Endothelial cell of umbilical vein (primary cell): ENCODE measurements at regions not wholly inside any gene's neighbourhood (a gene's known extent, or its start where the extent isn't known, plus 50 kb on each side); places are given as distances from the start of the nearest gene placed in this dataset.

Experiments
- BruUV-seq: library from RNA; stranded (reverse); fragments of 400-500 nt; replicated peaks from 2 replicates; lab custom pipeline; 2021; lab: Mats Ljungman, UMichigan
- CTCF ChIA-PET: fragments of 300-600, 350-600 bp; sonication (Branson Sonifier 250); formaldehyde crosslinking; loops from one replicate; lab custom pipeline; 2021; ENCODE audit warnings: antibody characterized with exemption, inconsistent platforms; lab: Charles Lee
- POLR2A ChIA-PET: fragments of 300-600, 350-600 bp; sonication (Branson Sonifier 250); formaldehyde crosslinking; loops from one replicate; lab custom pipeline; 2021; ENCODE audit warnings: antibody characterized with exemption, inconsistent platforms; lab: Charles Lee
- DNase-seq: peaks from one replicate; pipeline ENCODE4 v3.0.0-alpha.2; 2011; ENCODE audit warnings: low read depth, low spot score
- FAIRE-seq: peaks from 2 replicates; lab custom pipeline; 2011; peaks lifted over from hg19 to GRCh38; lab: Jason Lieb, UNC
- H2AFZ ChIP-seq: 2 replicates; pipeline ENCODE4 v1.6.0; 2012; ENCODE audit warnings: low read depth, low read length, control low read depth, inconsistent platforms
- H3K27ac ChIP-seq: 2 replicates; pipeline ENCODE4 v1.5.1; 2011; ENCODE audit warnings: low read depth, mild to moderate bottlenecking, control low read depth, low read length, moderate library complexity; ENCODE audit not compliant: insufficient read depth
- H3K27me3 ChIP-seq, 2 experiments: 2 replicates each; pipeline versions ENCODE4 v1.6.0 to v1.6.1; 2011; ENCODE audit warnings: low read length in 2 of 2, mixed read lengths in 1 of 2; ENCODE audit not compliant: control insufficient read depth in 2 of 2, insufficient read depth in 2 of 2
- H3K36me3 ChIP-seq, 2 experiments: 2 replicates in 1 of 2; 3 replicates in 1 of 2; pipeline ENCODE4 v1.5.1; 2011; ENCODE audit warnings: low read length in 2 of 2, mild to moderate bottlenecking in 1 of 2, moderate library complexity in 1 of 2; ENCODE audit not compliant: control insufficient read depth in 2 of 2, insufficient read depth in 2 of 2; ENCODE audit errors: extremely low read depth in 1 of 2
- H3K4me1 ChIP-seq: 3 replicates; pipeline ENCODE4 v1.5.1; 2011; ENCODE audit warnings: mild to moderate bottlenecking, low read length; ENCODE audit not compliant: control insufficient read depth, insufficient read depth; ENCODE audit errors: extremely low read depth
- H3K4me2 ChIP-seq: 2 replicates; pipeline ENCODE4 v1.6.1; 2011; ENCODE audit warnings: low read length, control low read depth, mixed read lengths; ENCODE audit not compliant: insufficient read depth
- H3K4me3 ChIP-seq, 3 experiments: fragments of 200-600 bp in 1 of 3; sonication (generic), shearing (Covaris generic) in 1 of 3; replicated peaks in 1 of 3; 2 replicates each; pipeline ENCODE4 v1.5.1; 2011 to 2016; ENCODE audit warnings: control low read depth in 3 of 3, low read length in 3 of 3, mild to moderate bottlenecking in 2 of 3, inconsistent platforms in 1 of 3, low read depth in 1 of 3, moderate library complexity in 1 of 3; ENCODE audit not compliant: insufficient read depth in 1 of 3
- H3K79me2 ChIP-seq: 2 replicates; pipeline ENCODE4 v1.6.0; 2012; ENCODE audit warnings: low read length, inconsistent platforms; ENCODE audit not compliant: control insufficient read depth, insufficient read depth
- H3K9ac ChIP-seq: replicated peaks from 2 replicates; pipeline ENCODE3; 2011; ENCODE audit warnings: low read length, control low read depth; ENCODE audit not compliant: insufficient read depth; ENCODE audit errors: extremely low read depth
- H3K9me1 ChIP-seq: replicated peaks from 3 replicates; pipeline ENCODE4 v1.6.0; 2011; ENCODE audit warnings: mild to moderate bottlenecking, low read length; ENCODE audit not compliant: control insufficient read depth, insufficient read depth; ENCODE audit errors: extremely low read depth
- H3K9me3 ChIP-seq: replicated peaks from 2 replicates; pipeline ENCODE4 v1.5.1; 2012; ENCODE audit warnings: low read length, inconsistent platforms; ENCODE audit not compliant: control insufficient read depth, insufficient read depth
- H4K20me1 ChIP-seq: replicated peaks from 2 replicates; pipeline ENCODE3; 2011; ENCODE audit warnings: mild to moderate bottlenecking, low read length; ENCODE audit not compliant: control insufficient read depth, insufficient read depth; ENCODE audit errors: extremely low read depth
- CTCF ChIP-seq, 2 donors: IDR thresholded peaks; 1 replicate in 1 of 2; 2 replicates in 1 of 2; pipeline ENCODE4 v1.5.1; 2011; ENCODE audit warnings: low read length in 2 of 2, mild to moderate bottlenecking in 2 of 2, moderate library complexity in 2 of 2, control low read depth in 1 of 2, inconsistent platforms in 1 of 2, low read depth in 1 of 2; ENCODE audit not compliant: insufficient read depth in 1 of 2; ENCODE audit errors: extremely low read depth in 1 of 2
- EZH2 ChIP-seq: IDR thresholded peaks from 2 replicates; pipeline ENCODE4 v1.6.1; 2012; ENCODE audit warnings: borderline replicate concordance, low read depth, mild to moderate bottlenecking, moderate library complexity, low read length, inconsistent platforms; ENCODE audit not compliant: severe bottlenecking
- FOS ChIP-seq: IDR thresholded peaks from 2 replicates; pipeline ENCODE4 v1.6.1; 2011; ENCODE audit warnings: mild to moderate bottlenecking, low read length, moderate library complexity, borderline replicate concordance; ENCODE audit not compliant: insufficient read depth
- GATA2 ChIP-seq: IDR thresholded peaks from 2 replicates; pipeline ENCODE4 v1.7.0; 2011; ENCODE audit warnings: low read depth, mild to moderate bottlenecking, moderate library complexity, mixed read lengths, low read length; ENCODE audit not compliant: insufficient read length, insufficient read depth
- JUN ChIP-seq: IDR thresholded peaks from 2 replicates; pipeline ENCODE4 v1.6.1; 2011; ENCODE audit warnings: borderline replicate concordance, low read depth; ENCODE audit not compliant: insufficient read length, insufficient read depth
- MAX ChIP-seq: IDR thresholded peaks from 2 replicates; pipeline ENCODE4 v1.6.1; 2011; ENCODE audit not compliant: insufficient read depth, insufficient read length
- MYC ChIP-seq: IDR thresholded peaks from one replicate; pipeline ENCODE4 v1.6.1; 2011; ENCODE audit warnings: mild to moderate bottlenecking, low read depth, low read length
- POLR2A ChIP-seq: IDR thresholded peaks from 2 replicates; pipeline ENCODE4 v1.6.1; 2012; ENCODE audit warnings: low read depth, mild to moderate bottlenecking, control low read depth, low read length
- POLR2AphosphoS5 ChIP-seq: IDR thresholded peaks from 2 replicates; pipeline ENCODE4 v1.6.1; 2012; ENCODE audit warnings: low read depth, mild to moderate bottlenecking, control low read depth, low read length, moderate library complexity; ENCODE audit not compliant: insufficient read depth
- dilution Hi-C: fragments of 300-500 bp; cut with MboI; formaldehyde crosslinking; loops from one replicate; pipeline ENCODE4 v1.15.0; 2019; ENCODE audit warnings: low sequenced_read_pairs; ENCODE audit not compliant: extremely low pct_ligation_motif_present
- intact Hi-C: fragments of 100-400 bp; cut with micrococcal nuclease; formaldehyde crosslinking; loops from one replicate; pipeline ENCODE4 v1.10.0; 2022

- dilution Hi-C loops (no loop called here), intact Hi-C loops (no loop called here)
- Histone ChIP-seq H3K27me3 (no peaks in the 10 kb centered on the region), H4K20me1 (no peaks in the 10 kb centered on the region), H3K79me2 (no peaks in the 10 kb centered on the region), H3K27ac (no peak overlapping the region), H3K9me1 (no peaks in the 10 kb centered on the region), H3K4me2 (no peak overlapping the region), H3K36me3 (no peaks in the 10 kb centered on the region), H3K9ac (no peak overlapping the region), H3K4me1 (peaks cover 5% of the 10 kb centered on the region), H3K9me3 (no peaks in the 10 kb centered on the region), H3K4me3 (no peak overlapping the region), H2AFZ (no peak overlapping the region)
- no TSS peak for BruUV-seq
- DNase-seq (no peak), FAIRE-seq (peak; percentile 82)
- TF ChIP-seq JUN (no peak), POLR2AphosphoS5 (no peak), CTCF (IDR thresholded peaks at IDR 0.05; ENCODE audit: extremely low read depth in 1 of 2, insufficient read depth in 1 of 2, low read depth in 1 of 2, low read length in 2 of 2) (no peak), FOS (no peak)
- ChIA-PET POLR2A (no interaction called here), CTCF (interaction anchor here (1.5 kb wide), 1 partner anchor 21 kb away, joined by 3 read pairs; no protein-coding TSS in a partner anchor)
These were observed 66.1 kb upstream of the NOX3 start for GRCh38 chr6:155521719-155522118.

GRCh38 chr6:155520078-155520477 lies 64.4 kb upstream of the NOX3 start:
- H3K9ac ChIP-seq, result no peak overlapping the region
- no peak for FAIRE-seq

More at GRCh38 chr6:155520078-155520477, 64.4 kb upstream of the NOX3 start:
- Histone ChIP-seq H3K36me3 (no peaks in the 10 kb centered on the region), H4K20me1 (no peaks in the 10 kb centered on the region), H2AFZ (no peak overlapping the region), H3K79me2 (no peaks in the 10 kb centered on the region), H3K4me1 (peaks cover 5% of the 10 kb centered on the region), H3K9me3 (no peaks in the 10 kb centered on the region), H3K4me3 (no peak overlapping the region), H3K27me3 (no peaks in the 10 kb centered on the region), H3K4me2 (no peak overlapping the region), H3K27ac (no peak overlapping the region), H3K9me1 (no peaks in the 10 kb centered on the region)
- dilution Hi-C loops (no loop called here), intact Hi-C loops (no loop called here)
- CTCF ChIA-PET, result no interaction called here
- TF ChIP-seq CTCF (IDR thresholded peaks at IDR 0.05; ENCODE audit: extremely low read depth in 1 of 2, insufficient read depth in 1 of 2, low read depth in 1 of 2, low read length in 2 of 2) (no peak), GATA2 (no peak), MYC (no peak), FOS (no peak), JUN (no peak), POLR2A (no peak), POLR2AphosphoS5 (no peak), EZH2 (no peak), MAX (no peak)
- no TSS peak for BruUV-seq
- POLR2A ChIA-PET, result no interaction called here
- no peak for DNase-seq
